HEK293 (cell line): ENCODE measurements at regions not wholly inside any gene's neighbourhood (a gene's known extent, or its start where the extent isn't known, plus 50 kb on each side); places are given as distances from the start of the nearest gene placed in this dataset.

ENCODE experiments used
- CTCF ChIA-PET: fragments of 350-600 bp; formaldehyde crosslinking; extraction: SDS; loops from one replicate; lab custom pipeline; 2021; ENCODE audit warnings: antibody characterized with exemption; lab: Yijun Ruan, JAX
- POLR2A ChIA-PET: fragments of 300-600 bp; formaldehyde crosslinking; extraction: SDS; loops from one replicate; lab custom pipeline; 2020; ENCODE audit warnings: antibody characterized with exemption, inconsistent platforms; lab: Yijun Ruan, JAX
- H3K27ac ChIP-seq: fragments of 200-500 bp; sonication (Bioruptor generic); 2 replicates; pipeline ENCODE4 v1.5.1; 2014; ENCODE audit warnings: low read depth, low read length, control low read depth, inconsistent platforms; ENCODE audit errors: extremely low read depth
- H3K36me3 ChIP-seq, 2 experiments: fragments of 200-500 bp in 1 of 2; sonication (Bioruptor generic) in 1 of 2; 1 replicate in 1 of 2; 2 replicates in 1 of 2; pipeline ENCODE4 v1.5.1; 2014 to 2017; ENCODE audit warnings: inconsistent platforms in 2 of 2, low read length in 2 of 2; ENCODE audit not compliant: control insufficient read depth in 2 of 2, insufficient read depth in 1 of 2
- H3K4me1 ChIP-seq: fragments of 200-500 bp; sonication (Bioruptor generic); 2 replicates; pipeline ENCODE4 v1.5.1; 2014; ENCODE audit warnings: mild to moderate bottlenecking, low read length, inconsistent platforms; ENCODE audit not compliant: control insufficient read depth, insufficient read depth
- H3K4me3 ChIP-seq: 2 replicates; pipeline ENCODE4 v1.5.1; 2011; ENCODE audit warnings: low read depth, mild to moderate bottlenecking, control low read depth, low read length, moderate library complexity
- H3K9me3 ChIP-seq: fragments of 200-500 bp; sonication (Bioruptor generic); 2 replicates; pipeline ENCODE4 v1.5.1; 2014; ENCODE audit warnings: low read depth, low read length, inconsistent platforms; ENCODE audit not compliant: control insufficient read depth, insufficient read depth
- FEZF1 ChIP-seq: fragments of 450-650 bp; formaldehyde crosslinking; IDR thresholded peaks from 2 replicates; pipeline ENCODE4 v1.5.1; 2016; ENCODE audit warnings: missing biosample characterization, missing genetic modification characterization
- IKZF3 ChIP-seq: fragments of 450-650 bp; IDR thresholded peaks from 2 replicates; pipeline ENCODE4 v1.5.0; 2018; ENCODE audit warnings: missing biosample characterization, mild to moderate bottlenecking, missing genetic modification characterization, moderate library complexity
- REPIN1 ChIP-seq: fragments of 450-650 bp; formaldehyde crosslinking; IDR thresholded peaks from 2 replicates; pipeline ENCODE4 v1.5.1; 2017; ENCODE audit warnings: missing biosample characterization, missing genetic modification characterization, low read depth
- SP3 ChIP-seq: fragments of 450-650 bp; formaldehyde crosslinking; IDR thresholded peaks from 2 replicates; pipeline ENCODE4 v1.5.1; 2016; ENCODE audit warnings: missing biosample characterization, missing genetic modification characterization
- ZFP37 ChIP-seq: fragments of 450-650 bp; formaldehyde crosslinking; IDR thresholded peaks from 2 replicates; pipeline ENCODE4 v1.5.1; 2016; ENCODE audit warnings: missing biosample characterization, missing genetic modification characterization
- ZIC2 ChIP-seq: fragments of 450-650 bp; formaldehyde crosslinking; IDR thresholded peaks from 2 replicates; pipeline ENCODE4 v1.5.1; 2016; ENCODE audit warnings: missing biosample characterization, missing genetic modification characterization
- ZNF132 ChIP-seq: fragments of 450-650 bp; formaldehyde crosslinking; IDR thresholded peaks from 2 replicates; pipeline ENCODE4 v1.5.1; 2017; ENCODE audit warnings: missing biosample characterization, missing genetic modification characterization, borderline replicate concordance
- ZNF138 ChIP-seq: fragments of 450-650 bp; formaldehyde crosslinking; IDR thresholded peaks from 2 replicates; pipeline ENCODE4 v1.5.1; 2016; ENCODE audit warnings: missing biosample characterization, missing genetic modification characterization, borderline replicate concordance
- ZNF184 ChIP-seq: fragments of 450-650 bp; IDR thresholded peaks from 2 replicates; pipeline ENCODE4 v1.5.1; 2018; ENCODE audit warnings: missing biosample characterization, mild to moderate bottlenecking, missing genetic modification characterization
- ZNF292 ChIP-seq: fragments of 450-650 bp; formaldehyde crosslinking; IDR thresholded peaks from 2 replicates; pipeline ENCODE4 v1.5.1; 2016; ENCODE audit warnings: low read depth, missing biosample characterization, missing genetic modification characterization, borderline replicate concordance
- ZNF335 ChIP-seq: fragments of 450-650 bp; formaldehyde crosslinking; conservative IDR thresholded peaks from 2 replicates; pipeline ENCODE4 v1.5.1; 2016; ENCODE audit warnings: missing biosample characterization, missing genetic modification characterization
- ZNF416 ChIP-seq: fragments of 450-650 bp; formaldehyde crosslinking; IDR thresholded peaks from 2 replicates; pipeline ENCODE4 v1.5.1; 2016; ENCODE audit warnings: missing biosample characterization, missing genetic modification characterization
- ZNF521 ChIP-seq: fragments of 450-650 bp; formaldehyde crosslinking; IDR thresholded peaks from 2 replicates; pipeline ENCODE4 v1.5.1; 2017; ENCODE audit warnings: missing biosample characterization, mild to moderate bottlenecking, missing genetic modification characterization
- ZNF529 ChIP-seq: fragments of 450-650 bp; formaldehyde crosslinking; IDR thresholded peaks from 2 replicates; pipeline ENCODE4 v1.5.1; 2017; ENCODE audit warnings: missing genetic modification characterization, missing biosample characterization; ENCODE audit not compliant: insufficient replicate concordance
- ZNF626 ChIP-seq: fragments of 450-650 bp; sonication (Bioruptor Pico); formaldehyde crosslinking; IDR thresholded peaks from 2 replicates; pipeline ENCODE4 v1.5.1; 2018; ENCODE audit warnings: missing biosample characterization, missing genetic modification characterization, inconsistent platforms
- ZNF768 ChIP-seq: fragments of 450-650 bp; formaldehyde crosslinking; IDR thresholded peaks from 2 replicates; pipeline ENCODE4 v1.5.1; 2018; ENCODE audit warnings: missing biosample characterization, mild to moderate bottlenecking, missing genetic modification characterization
- TF ChIP-seq, protein P1 (sequence below): fragments of 450-650 bp; formaldehyde crosslinking; conservative IDR thresholded peaks from 2 replicates; pipeline ENCODE4 v1.5.1; 2016; ENCODE audit warnings: low read depth, missing biosample characterization, missing genetic modification characterization
- TF ChIP-seq, protein P2 (sequence below): fragments of 450-650 bp; formaldehyde crosslinking; IDR thresholded peaks from 2 replicates; pipeline ENCODE4 v1.5.1; 2016; ENCODE audit warnings: missing biosample characterization, missing genetic modification characterization, low read depth
- TF ChIP-seq, protein P3 (sequence below): fragments of 450-650 bp; formaldehyde crosslinking; IDR thresholded peaks from 2 replicates; pipeline ENCODE4 v1.5.1; 2016; ENCODE audit warnings: missing biosample characterization, missing genetic modification characterization
- TF ChIP-seq, protein P4 (sequence below): fragments of 450-650 bp; formaldehyde crosslinking; IDR thresholded peaks from 2 replicates; pipeline ENCODE4 v1.5.1; 2016; ENCODE audit warnings: missing biosample characterization, missing genetic modification characterization
- TF ChIP-seq, protein P5 (sequence below): fragments of 450-650 bp; formaldehyde crosslinking; IDR thresholded peaks from 2 replicates; pipeline ENCODE4 v1.5.1; 2017; ENCODE audit warnings: missing biosample characterization, missing genetic modification characterization

GRCh38 chr3:178044320-178044719, 491.9 kb upstream of the KCNMB2 start (continued):
- TF ChIP-seq, protein P1, sequence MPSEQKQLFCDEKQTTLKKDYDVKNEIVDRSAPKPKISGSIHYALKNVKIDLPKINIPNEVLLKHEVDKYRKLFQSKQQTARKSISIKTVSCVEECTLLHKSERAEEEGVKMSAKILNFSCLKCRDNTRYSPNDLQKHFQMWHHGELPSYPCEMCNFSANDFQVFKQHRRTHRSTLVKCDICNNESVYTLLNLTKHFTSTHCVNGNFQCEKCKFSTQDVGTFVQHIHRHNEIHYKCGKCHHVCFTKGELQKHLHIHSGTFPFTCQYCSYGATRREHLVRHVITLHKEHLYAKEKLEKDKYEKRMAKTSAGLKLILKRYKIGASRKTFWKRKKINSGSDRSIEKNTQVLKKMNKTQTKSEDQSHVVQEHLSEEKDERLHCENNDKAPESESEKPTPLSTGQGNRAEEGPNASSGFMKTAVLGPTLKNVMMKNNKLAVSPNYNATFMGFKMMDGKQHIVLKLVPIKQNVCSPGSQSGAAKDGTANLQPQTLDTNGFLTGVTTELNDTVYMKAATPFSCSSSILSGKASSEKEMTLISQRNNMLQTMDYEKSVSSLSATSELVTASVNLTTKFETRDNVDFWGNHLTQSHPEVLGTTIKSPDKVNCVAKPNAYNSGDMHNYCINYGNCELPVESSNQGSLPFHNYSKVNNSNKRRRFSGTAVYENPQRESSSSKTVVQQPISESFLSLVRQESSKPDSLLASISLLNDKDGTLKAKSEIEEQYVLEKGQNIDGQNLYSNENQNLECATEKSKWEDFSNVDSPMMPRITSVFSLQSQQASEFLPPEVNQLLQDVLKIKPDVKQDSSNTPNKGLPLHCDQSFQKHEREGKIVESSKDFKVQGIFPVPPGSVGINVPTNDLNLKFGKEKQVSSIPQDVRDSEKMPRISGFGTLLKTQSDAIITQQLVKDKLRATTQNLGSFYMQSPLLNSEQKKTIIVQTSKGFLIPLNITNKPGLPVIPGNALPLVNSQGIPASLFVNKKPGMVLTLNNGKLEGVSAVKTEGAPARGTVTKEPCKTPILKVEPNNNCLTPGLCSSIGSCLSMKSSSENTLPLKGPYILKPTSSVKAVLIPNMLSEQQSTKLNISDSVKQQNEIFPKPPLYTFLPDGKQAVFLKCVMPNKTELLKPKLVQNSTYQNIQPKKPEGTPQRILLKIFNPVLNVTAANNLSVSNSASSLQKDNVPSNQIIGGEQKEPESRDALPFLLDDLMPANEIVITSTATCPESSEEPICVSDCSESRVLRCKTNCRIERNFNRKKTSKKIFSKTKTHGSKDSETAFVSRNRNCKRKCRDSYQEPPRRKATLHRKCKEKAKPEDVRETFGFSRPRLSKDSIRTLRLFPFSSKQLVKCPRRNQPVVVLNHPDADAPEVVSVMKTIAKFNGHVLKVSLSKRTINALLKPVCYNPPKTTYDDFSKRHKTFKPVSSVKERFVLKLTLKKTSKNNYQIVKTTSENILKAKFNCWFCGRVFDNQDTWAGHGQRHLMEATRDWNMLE (tag by site-specific recombination) = no peak

GRCh38 chr3:178047496-178047895, 488.7 kb upstream of the KCNMB2 start:
- Histone ChIP-seq H3K36me3 (no peaks in the 10 kb centered on the region), H3K9me3 (no peaks in the 10 kb centered on the region), H3K27ac (no peak overlapping the region), H3K4me3 (no peak overlapping the region), H3K4me1 (no peaks in the 10 kb centered on the region)
- POLR2A ChIA-PET = no interaction called here
- TF ChIP-seq FEZF1 = no peak
- CTCF ChIA-PET = no interaction called here

GRCh38 chr3:178048768-178049167, 487.5 kb upstream of the KCNMB2 start:
- CTCF ChIA-PET = no interaction called here
- no peak overlapping the region for H3K27ac ChIP-seq
- no peaks in the 10 kb centered on the region for H3K9me3 ChIP-seq
- no peaks in the 10 kb centered on the region for H3K4me1 ChIP-seq
- POLR2A ChIA-PET = no interaction called here
- no peak overlapping the region for H3K4me3 ChIP-seq
- TF ChIP-seq, protein P2, sequence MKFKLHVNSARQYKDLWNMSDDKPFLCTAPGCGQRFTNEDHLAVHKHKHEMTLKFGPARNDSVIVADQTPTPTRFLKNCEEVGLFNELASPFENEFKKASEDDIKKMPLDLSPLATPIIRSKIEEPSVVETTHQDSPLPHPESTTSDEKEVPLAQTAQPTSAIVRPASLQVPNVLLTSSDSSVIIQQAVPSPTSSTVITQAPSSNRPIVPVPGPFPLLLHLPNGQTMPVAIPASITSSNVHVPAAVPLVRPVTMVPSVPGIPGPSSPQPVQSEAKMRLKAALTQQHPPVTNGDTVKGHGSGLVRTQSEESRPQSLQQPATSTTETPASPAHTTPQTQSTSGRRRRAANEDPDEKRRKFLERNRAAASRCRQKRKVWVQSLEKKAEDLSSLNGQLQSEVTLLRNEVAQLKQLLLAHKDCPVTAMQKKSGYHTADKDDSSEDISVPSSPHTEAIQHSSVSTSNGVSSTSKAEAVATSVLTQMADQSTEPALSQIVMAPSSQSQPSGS (tag by site-specific recombination) = peak; percentile 90
- TF ChIP-seq ZNF626 (tag by site-specific recombination) (no peak), ZNF416 (no peak), REPIN1 (no peak), IKZF3 (no peak), ZIC2 (peak; percentile 26; the same call in 1 of the 2 replicates), ZNF138 (tag by site-specific recombination) (no peak)
- TF ChIP-seq, protein P3, sequence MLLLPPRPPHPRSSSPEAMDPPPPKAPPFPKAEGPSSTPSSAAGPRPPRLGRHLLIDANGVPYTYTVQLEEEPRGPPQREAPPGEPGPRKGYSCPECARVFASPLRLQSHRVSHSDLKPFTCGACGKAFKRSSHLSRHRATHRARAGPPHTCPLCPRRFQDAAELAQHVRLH (tag by site-specific recombination) = no peak
- TF ChIP-seq, protein P4, sequence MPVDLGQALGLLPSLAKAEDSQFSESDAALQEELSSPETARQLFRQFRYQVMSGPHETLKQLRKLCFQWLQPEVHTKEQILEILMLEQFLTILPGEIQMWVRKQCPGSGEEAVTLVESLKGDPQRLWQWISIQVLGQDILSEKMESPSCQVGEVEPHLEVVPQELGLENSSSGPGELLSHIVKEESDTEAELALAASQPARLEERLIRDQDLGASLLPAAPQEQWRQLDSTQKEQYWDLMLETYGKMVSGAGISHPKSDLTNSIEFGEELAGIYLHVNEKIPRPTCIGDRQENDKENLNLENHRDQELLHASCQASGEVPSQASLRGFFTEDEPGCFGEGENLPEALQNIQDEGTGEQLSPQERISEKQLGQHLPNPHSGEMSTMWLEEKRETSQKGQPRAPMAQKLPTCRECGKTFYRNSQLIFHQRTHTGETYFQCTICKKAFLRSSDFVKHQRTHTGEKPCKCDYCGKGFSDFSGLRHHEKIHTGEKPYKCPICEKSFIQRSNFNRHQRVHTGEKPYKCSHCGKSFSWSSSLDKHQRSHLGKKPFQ (tag by site-specific recombination) = no peak
- no peaks in the 10 kb centered on the region for H3K36me3 ChIP-seq

GRCh38 chr3:178054471-178054870, 481.8 kb upstream of the KCNMB2 start:
- H3K27ac ChIP-seq = no peak overlapping the region
- peaks cover 4% of the 10 kb centered on the region; the same call in 1 of the 2 replicates for H3K4me1 ChIP-seq
- no peak overlapping the region for H3K4me3 ChIP-seq
- ChIA-PET CTCF (no interaction called here), POLR2A (no interaction called here)
- H3K9me3 ChIP-seq = no peaks in the 10 kb centered on the region
- H3K36me3 ChIP-seq = no peaks in the 10 kb centered on the region
- TF ChIP-seq ZNF521 (tag by site-specific recombination) = no peak
- no peak for TF ChIP-seq ZNF335 (tag by site-specific recombination)
- no peak for TF ChIP-seq ZNF132 (tag by site-specific recombination)
- TF ChIP-seq ZNF529 (tag by site-specific recombination) = no peak
- TF ChIP-seq FEZF1 = no peak
- TF ChIP-seq ZNF292 (tag by site-specific recombination) = no peak
- no peak for TF ChIP-seq ZNF768 (tag by site-specific recombination)
- TF ChIP-seq ZFP37 (tag by site-specific recombination) = no peak
- TF ChIP-seq ZNF184 (tag by site-specific recombination) = no peak
- TF ChIP-seq, protein P5, sequence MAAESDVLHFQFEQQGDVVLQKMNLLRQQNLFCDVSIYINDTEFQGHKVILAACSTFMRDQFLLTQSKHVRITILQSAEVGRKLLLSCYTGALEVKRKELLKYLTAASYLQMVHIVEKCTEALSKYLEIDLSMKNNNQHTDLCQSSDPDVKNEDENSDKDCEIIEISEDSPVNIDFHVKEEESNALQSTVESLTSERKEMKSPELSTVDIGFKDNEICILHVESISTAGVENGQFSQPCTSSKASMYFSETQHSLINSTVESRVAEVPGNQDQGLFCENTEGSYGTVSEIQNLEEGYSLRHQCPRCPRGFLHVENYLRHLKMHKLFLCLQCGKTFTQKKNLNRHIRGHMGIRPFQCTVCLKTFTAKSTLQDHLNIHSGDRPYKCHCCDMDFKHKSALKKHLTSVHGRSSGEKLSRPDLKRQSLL (tag by site-specific recombination) = no peak
- no peak for TF ChIP-seq SP3 (tag by site-specific recombination)
